H1 (cell line): ENCODE measurements at regions not wholly inside any gene's neighbourhood (a gene's known extent, or its start where the extent isn't known, plus 50 kb on each side); places are given as distances from the start of the nearest gene placed in this dataset.

Source experiments
- ATF2 ChIP-seq: IDR thresholded peaks from 2 replicates; pipeline ENCODE4 v1.6.1; 2012; ENCODE audit warnings: low read length, inconsistent platforms
- CBX8 ChIP-seq: fragments of 300-800, 300-1000 bp; sonication (generic); IDR thresholded peaks from 2 replicates; pipeline ENCODE4 v1.7.1; 2016; ENCODE audit warnings: low read depth, low read length, borderline replicate concordance
- CTCF ChIP-seq, 3 experiments: IDR thresholded peaks; 1 replicate in 2 of 3; 2 replicates in 1 of 3; pipeline versions ENCODE4 v1.5.1 to v1.6.1; 2011; ENCODE audit warnings: low read length in 3 of 3, mild to moderate bottlenecking in 3 of 3, inconsistent platforms in 2 of 3, low read depth in 1 of 3, moderate library complexity in 1 of 3; ENCODE audit not compliant: insufficient read depth in 1 of 3; ENCODE audit errors: control extremely low read depth in 1 of 3
- EZH2 ChIP-seq: fragments of 200-600 bp; sonication (generic); IDR thresholded peaks from 2 replicates; pipeline ENCODE4 v1.7.1; 2012; ENCODE audit warnings: low read depth, mild to moderate bottlenecking, moderate library complexity, low read length, inconsistent platforms; ENCODE audit not compliant: severe bottlenecking
- MAFK ChIP-seq: IDR thresholded peaks from 2 replicates; pipeline ENCODE4 v1.6.1; 2012; ENCODE audit warnings: low read depth, mild to moderate bottlenecking, improper control_type of control experiment, low read length
- POLR2A ChIP-seq, 2 experiments: IDR thresholded peaks; 1 replicate in 1 of 2; 2 replicates in 1 of 2; pipeline ENCODE4 v1.6.1; 2011; ENCODE audit warnings: low read depth in 2 of 2, low read length in 2 of 2, mild to moderate bottlenecking in 2 of 2; ENCODE audit errors: control extremely low read depth in 1 of 2
- POLR2AphosphoS5 ChIP-seq: IDR thresholded peaks from 2 replicates; pipeline ENCODE4 v1.6.1; 2011; ENCODE audit warnings: low read depth, low read length
- RAD21 ChIP-seq, 2 experiments: IDR thresholded peaks in 1 of 2; conservative IDR thresholded peaks in 1 of 2; 2 replicates each; pipeline ENCODE4 v1.6.1; 2011; ENCODE audit warnings: low read depth in 2 of 2, low read length in 2 of 2, improper control_type of control experiment in 1 of 2, inconsistent platforms in 1 of 2, mild to moderate bottlenecking in 1 of 2, moderate library complexity in 1 of 2
- TAF7 ChIP-seq: optimal IDR thresholded peaks from 2 replicates; pipeline ENCODE3; 2011; ENCODE audit warnings: low read depth, mild to moderate bottlenecking, inconsistent platforms, low read length, moderate library complexity, borderline replicate concordance
- USF2 ChIP-seq: IDR thresholded peaks from 2 replicates; pipeline ENCODE4 v1.6.1; 2011; ENCODE audit warnings: low read length, improper control_type of control experiment
- ZNF274 ChIP-seq: IDR thresholded peaks from 2 replicates; pipeline ENCODE4 v1.7.0; 2012; ENCODE audit warnings: low read length, borderline replicate concordance; ENCODE audit errors: extremely low read depth

GRCh38 chr15:91586560-91586959 is 266.9 kb upstream of the SLCO3A1 start:
- no peak for TF ChIP-seq CTCF (IDR thresholded peaks at IDR 0.05; ENCODE audit: control extremely low read depth in 1 of 3, insufficient read depth in 1 of 3, low read depth in 1 of 3, low read length in 3 of 3)
- TF ChIP-seq POLR2A (IDR thresholded peaks at IDR 0.05; ENCODE audit: control extremely low read depth in 1 of 2, low read depth in 2 of 2, low read length in 2 of 2) = no peak
- no peak for TF ChIP-seq EZH2
- TF ChIP-seq POLR2AphosphoS5 = no peak
- no peak for TF ChIP-seq ATF2
- TF ChIP-seq USF2 = no peak
- TF ChIP-seq TAF7 = no peak
- TF ChIP-seq ZNF274 = no peak
- no peak for TF ChIP-seq RAD21 (IDR thresholded peaks at IDR 0.05 in 1 of 2, conservative IDR thresholded peaks at IDR 0.05 in 1 of 2; ENCODE audit: low read depth in 2 of 2, low read length in 2 of 2)
- TF ChIP-seq CBX8 = no peak
- TF ChIP-seq MAFK = no peak
